ENCODE measurements at regions not wholly inside any gene's neighbourhood (a gene's known extent, or its start where the extent isn't known, plus 50 kb on each side); places are given as distances from the start of the nearest gene placed in this dataset.

DNA sequence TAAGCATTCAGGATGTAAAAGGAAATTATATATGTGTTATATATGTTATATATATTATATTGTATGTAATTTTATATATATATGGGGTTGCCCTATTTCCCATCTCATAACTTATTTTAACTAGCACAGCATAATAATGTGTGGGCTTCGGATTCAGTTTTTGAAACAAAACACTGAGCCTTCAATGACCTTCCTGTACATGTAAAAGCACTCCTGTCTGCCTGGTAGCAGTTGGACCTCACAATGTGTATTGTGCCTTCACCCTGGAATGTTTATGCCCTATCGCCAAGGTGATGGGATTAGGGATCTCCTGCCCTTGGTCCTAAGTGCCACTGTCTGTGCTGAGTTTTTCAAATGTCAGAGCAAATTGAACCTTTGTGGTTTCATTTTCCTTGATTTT is 968.8 kb downstream of the TUBA3C start:
- TF ChIP-seq, protein P1, sequence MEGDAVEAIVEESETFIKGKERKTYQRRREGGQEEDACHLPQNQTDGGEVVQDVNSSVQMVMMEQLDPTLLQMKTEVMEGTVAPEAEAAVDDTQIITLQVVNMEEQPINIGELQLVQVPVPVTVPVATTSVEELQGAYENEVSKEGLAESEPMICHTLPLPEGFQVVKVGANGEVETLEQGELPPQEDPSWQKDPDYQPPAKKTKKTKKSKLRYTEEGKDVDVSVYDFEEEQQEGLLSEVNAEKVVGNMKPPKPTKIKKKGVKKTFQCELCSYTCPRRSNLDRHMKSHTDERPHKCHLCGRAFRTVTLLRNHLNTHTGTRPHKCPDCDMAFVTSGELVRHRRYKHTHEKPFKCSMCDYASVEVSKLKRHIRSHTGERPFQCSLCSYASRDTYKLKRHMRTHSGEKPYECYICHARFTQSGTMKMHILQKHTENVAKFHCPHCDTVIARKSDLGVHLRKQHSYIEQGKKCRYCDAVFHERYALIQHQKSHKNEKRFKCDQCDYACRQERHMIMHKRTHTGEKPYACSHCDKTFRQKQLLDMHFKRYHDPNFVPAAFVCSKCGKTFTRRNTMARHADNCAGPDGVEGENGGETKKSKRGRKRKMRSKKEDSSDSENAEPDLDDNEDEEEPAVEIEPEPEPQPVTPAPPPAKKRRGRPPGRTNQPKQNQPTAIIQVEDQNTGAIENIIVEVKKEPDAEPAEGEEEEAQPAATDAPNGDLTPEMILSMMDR (conservative IDR thresholded peaks at IDR 0.05 in 1 of 2, IDR thresholded peaks at IDR 0.05 in 1 of 2; ENCODE audit: low read depth in 1 of 2, low read length in 2 of 2), result no peak
- TF ChIP-seq EZH2 (IDR thresholded peaks at IDR 0.05; ENCODE audit: low read length, missing control alignments), result no peak
